Left kidney (tissue), 1 donor: ENCODE measurements at regions not wholly inside any gene's neighbourhood (a gene's known extent, or its start where the extent isn't known, plus 50 kb on each side); places are given as distances from the start of the nearest gene placed in this dataset.
"Not testable (repeated sequence)": the region's sequence is repeated elsewhere in the genome, so short reads cannot be mapped to it uniquely, and the experiment has no call there.

ENCODE experiments used
- DNase-seq: peaks from one replicate; pipeline ENCODE4 v3.0.0-alpha.2; 2013

DNA sequence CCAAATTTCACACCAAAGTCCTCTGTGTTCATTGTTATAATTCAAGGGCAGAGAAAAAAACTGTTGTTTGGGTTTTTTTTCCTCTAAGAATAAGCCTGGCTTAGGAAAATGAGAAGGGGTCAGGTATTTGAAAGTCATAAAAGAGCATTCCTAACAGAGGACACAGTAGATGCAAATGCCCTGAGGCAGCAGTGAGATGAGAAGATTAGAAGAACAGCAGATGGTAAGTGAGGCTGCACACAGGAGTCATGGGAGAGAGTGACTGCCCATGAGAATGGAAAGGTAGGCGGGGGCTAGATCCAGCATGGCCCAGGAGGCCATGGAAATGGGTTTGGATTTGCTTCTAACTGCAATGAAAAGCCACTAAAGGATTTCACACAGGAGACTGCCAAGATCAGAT, 107.5 kb upstream of the RBPJ start:
- no peak for DNase-seq

DNA sequence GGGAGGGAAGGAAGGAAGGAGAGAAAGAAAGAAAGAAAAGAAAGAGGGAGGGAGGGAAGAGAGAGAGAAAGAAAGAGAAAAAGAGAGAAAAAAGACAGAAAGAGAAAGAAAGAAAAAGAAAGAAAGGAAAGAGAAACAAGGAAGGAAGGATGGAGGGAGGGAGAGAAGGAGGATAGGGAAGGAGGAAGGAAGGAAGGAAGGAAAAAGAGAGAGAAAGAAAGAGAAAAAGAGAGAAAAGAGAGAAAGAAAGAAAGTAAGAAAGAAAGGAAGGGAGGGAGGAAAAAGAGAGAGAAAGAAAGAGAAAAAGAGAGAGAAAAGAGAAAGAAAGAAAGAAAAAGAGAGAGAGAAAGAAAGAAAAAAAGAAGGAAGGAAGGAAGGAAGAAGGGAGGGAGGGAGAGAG, 105.8 kb upstream of the RBPJ start:
- DNase-seq = no peak

DNA sequence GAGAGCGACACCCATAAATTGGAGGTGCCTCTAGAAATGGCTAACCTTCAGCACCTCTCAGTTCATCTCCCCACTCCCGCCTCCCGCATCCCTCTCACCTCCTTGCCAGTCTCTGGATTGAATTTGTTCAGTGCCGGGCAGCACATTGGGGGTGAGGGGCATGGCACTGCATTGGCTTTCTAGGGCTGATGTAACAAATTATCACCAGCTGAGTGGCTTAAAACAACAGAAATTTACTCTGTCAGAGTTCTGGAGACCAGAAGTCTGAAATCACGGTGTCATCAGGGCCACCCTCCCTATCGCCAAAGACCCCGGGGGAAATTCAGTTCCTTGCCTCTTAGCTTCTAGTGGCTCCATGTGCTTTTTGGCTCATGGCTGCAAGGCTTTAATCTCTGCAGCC, 105.1 kb upstream of the RBPJ start:
- DNase-seq = no peak

DNA sequence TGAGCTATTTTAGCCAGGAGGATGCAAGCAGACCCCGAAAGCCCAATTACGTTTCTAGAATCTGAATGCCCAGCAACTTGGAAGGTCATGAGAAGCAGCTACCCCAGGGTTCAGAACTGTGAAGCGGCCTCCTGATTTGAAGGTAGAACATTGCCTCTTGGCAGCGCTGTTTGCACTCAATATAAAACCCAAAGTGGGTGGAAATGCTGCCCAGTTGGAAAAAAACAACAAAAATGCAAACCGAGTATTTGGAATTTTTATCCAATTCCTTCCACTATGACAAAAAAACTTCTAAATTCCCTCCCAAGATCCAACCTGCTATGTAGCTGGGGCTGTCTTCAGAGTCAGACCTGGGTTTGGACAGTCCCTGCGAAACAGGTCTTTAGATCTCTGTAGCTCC, 103.3 kb upstream of the RBPJ start:
- no peak for DNase-seq

DNA sequence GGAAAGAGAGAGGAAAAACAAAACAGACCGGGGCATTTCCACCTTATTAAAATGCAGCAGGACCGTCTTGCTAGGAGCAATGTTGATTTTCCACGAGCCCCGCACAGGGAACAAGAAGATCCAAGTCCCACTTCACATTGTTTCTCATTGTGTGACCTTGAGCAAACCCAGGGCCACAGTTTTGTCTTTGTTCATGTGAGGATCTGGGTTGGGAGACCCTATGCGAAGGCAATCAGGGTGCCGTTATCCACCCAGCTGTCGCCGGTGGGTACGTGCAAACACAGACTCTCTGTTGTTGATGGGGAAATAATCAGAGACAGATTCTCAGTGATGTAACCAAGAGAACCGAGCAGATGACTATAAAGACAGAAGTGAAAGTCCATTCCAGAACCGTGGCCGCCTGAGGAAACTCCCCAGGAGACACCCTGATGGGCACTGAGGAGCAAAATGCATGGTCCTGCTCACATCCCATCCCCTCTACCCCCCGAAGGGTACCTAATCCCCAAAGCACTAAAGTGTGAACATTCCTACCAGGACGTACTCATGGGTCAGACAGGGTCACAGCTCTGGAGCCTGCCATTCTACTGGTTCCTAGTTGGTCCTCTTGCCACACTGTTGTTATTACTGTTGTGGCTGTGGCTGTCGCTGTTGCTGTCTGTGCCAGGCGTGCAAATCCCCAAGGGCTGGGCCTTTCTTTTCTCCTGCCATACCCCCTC, 102.7 kb upstream of the RBPJ start:
- no peak for DNase-seq

DNA sequence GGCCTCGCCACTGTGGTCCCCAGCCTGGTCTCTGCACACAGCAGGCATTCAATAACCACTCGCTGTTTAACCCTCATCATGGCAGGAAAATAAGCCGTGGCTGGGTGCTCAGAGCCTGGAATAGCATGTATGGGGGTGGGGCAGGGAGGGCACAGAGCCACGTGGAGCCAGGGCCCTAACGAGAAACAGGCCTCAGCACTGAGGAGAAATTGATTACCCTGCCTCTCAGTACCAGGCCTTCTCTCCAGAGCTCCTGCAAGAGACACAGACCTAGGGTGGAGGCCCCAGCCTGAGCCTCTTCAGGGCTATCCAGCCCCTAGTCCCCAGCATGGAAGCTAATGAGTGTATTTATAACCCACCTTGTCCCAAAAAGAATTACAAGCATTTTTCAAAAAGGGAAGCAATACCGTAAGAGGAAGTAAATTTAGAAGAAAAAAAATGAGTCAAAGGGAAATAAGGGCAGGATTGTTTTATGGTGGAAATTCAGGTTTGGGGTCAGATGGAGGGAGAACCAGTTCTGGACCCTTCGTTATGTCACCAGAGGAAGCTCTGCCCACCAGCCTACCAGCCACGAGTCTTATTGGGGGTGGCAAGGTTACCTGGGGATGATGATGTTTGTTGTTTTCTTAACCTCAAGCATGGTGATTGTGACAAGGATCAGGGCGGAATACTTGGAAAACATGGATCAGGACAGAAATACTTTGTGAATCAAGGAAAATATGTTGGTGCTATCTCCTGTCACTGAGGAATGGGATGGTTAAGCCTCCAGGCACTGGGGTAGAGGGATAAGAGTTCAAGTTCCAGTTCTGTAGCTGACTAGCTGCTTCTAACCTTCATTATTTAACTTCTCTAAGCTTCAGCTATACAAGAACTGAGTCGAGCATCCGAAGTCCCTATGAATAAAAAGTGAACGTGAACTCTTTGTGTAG, 101.9 kb upstream of the RBPJ start:
- no peak for DNase-seq

DNA sequence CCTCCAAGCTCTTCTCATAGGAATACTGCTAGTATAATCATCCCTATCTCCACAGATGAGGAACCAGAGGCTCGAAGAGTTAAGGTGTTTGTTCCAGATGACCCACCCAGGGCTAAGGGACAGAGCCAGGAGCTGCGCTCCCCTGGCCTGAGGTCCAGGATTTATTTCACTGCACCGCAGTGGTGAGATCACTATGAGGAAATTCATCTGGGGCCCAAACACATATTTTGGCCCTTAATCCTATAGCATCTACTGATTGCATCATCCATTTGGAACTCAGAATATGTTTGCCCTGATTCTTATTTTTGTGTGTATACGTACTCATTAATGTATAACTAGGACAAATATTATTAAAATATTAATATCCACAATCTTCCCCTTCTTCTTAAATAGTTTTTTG, 100.1 kb upstream of the RBPJ start:
- DNase-seq = no peak

DNA sequence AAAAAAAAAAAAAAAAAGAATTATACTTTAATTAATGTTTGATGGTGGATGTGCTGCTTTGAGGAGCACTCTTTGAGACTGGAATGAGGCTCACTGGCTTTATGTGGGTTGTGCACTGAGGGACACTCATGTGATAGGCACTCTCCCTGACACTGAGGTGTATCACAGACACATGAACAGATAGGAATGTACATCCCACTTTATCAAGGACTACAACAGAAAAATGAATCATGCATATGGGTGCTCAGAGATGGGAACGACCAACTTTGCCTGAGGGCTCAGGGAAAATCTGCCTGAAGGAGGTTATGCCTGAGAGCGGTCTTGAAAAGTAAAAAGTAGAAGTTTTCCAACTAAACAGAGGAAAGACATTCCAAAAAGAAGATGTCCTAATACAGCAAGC, 97.7 kb upstream of the RBPJ start:
- DNase-seq = no peak

DNA sequence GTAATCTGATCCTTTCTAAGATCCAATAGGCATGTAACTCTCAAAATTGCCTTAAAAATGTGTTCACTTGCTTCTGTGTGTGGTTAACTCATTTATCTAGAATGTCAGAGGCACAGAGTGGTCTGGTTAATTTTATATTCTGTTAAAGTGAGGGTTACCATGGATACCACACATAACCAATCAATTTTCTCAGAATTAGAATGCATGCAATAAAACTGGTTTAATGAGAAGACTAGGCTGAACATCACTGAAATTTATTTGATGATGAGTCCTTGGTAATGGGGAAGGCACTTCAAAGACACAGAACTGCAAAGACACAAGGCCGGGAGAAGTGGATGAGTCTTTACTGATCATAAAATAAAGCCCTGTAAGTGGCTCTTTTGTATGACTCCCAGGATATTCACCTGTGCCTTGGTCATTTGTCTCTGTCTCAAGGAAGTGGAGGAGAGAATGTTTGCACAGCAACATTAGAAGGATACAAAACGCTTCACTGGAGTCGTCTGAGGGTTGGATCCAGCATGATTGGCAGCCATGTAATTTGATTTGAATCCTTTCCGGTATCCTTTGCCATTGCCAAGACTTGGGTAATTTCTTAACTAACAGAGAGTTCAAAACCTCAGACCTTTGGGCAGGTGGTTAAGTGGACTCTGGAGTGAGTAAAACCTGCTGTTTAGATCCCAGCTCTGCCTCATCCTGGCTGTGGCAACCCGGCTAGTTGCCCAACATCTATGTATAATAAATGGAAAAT, 94.0 kb upstream of the RBPJ start:
- peak; percentile 79 for DNase-seq

DNA sequence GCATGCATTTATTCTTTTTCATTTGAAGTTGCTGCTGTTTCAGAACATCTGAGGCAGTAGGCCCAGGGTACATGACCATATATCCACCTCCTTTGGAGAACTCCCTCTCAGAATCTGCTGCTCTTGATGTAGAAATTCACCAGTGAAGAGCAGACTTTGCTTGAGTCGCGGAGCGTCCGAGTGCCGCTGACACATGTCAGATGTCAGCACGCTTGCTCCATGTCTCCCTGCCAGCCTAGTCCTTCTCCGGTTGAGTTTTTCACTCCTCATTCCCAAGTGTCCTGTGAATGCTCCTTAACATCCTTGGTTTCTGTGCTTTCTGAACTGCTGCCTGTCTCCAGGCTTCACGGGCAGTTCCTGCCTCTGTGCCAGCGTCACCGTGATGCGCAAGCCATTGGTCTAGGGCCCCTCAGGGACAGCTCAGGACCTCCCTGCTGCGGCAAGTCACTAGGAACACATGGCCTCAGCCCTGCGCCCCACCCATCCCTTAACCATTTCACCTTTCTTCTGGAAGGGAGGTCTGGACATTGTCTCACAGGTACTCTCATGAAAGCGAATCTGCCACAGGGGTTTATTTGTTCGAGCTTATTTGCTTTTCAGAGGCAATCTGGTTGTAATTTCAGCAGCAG, 93.1 kb upstream of the RBPJ start:
- DNase-seq = no peak

DNA sequence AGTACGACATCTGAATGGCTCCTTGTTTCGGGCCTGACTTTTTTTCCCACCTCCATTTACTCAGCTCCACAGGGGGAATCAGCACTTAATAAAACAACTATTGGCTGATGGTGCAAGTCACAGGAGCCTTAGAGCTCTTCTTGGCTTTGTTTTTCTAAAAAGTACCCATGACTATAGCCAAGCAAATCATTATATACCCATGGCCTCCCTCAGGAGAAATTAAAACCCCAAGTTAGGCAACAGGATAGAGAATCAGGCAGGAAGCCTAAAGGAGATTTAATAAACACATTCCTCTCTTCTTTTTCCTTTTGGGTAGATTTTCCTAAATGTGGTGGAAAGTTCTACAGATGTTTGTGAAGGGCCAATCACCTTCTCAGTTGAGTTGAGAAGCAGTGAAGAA, 91.9 kb upstream of the RBPJ start:
- DNase-seq = no peak

DNA sequence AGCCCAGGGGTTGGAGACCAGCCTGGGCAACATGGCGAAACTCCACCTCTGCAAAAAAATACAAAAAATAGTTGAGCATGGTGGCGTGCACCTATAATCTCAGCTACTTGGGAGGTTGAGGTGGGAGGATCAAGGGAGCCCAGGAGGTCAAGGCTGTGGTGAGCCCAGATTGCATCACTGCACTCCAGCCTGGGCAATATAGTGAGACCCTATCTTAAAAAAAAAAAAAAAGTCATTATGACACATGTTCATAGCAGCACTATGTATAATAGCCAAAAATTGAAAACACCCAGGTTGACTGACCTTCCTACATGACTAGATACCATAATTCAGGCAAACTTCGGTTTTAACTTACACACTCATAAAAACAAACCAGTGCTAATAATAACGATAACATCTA, 90.8 kb upstream of the RBPJ start:
- DNase-seq = no peak

DNA sequence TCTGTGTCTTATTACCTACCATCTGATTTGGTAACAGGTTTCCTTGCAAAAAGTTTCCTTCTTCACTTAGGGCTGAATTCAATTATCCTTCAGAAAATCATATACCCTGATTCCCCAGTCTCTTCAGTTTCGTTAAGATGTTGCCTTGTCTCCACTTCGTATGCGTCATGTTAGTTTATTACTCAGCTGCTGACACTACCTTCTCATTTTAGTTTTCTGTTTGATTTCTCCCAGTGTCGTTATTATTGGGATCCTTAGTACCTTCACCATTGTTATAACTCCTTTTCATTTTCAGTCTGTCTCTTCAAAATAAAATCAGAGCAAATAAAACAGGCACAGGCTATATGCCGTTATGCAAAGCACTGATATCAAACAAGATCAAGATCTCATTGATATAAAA, 87.5 kb upstream of the RBPJ start:
- DNase-seq = no peak

DNA sequence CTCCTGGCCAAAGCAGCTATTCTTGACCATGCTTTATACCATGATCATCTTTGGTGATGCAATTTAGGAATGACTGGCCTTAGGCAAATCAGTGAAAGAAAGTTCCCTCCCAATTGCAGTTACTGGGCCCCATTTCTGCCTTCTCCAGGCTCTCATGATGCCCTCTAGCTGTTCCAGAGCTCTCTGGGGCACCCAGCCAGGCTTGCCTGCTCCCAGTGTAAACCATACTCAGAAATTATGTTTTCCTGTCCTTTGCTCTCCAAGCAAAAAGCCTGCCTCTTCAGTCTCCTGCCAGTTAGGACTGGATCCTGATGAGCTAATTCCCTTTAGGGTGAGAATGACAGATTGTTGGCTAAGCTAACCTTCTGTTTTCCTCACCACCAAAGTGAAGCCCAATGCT, 85.3 kb upstream of the RBPJ start:
- DNase-seq = no peak

DNA sequence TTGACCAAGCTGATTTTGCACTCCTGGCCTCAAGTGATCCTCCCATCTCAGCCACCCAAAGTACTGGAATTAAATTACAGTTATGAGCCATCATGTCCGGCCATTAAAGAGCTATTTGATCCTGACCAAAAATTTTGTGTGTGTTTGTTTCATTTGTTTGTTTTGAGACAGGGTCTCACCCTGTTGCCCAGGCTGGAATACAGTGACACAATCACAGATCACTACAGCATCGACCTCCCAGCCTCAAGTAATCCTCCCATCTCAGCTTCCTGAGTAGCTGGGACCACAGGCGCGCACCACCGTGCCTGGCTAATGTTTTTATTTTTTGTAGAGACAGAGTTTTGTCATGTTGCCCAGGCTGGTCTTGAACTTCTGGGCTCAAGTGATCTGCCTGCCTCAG, 82.9 kb upstream of the RBPJ start:
- no peak for DNase-seq

DNA sequence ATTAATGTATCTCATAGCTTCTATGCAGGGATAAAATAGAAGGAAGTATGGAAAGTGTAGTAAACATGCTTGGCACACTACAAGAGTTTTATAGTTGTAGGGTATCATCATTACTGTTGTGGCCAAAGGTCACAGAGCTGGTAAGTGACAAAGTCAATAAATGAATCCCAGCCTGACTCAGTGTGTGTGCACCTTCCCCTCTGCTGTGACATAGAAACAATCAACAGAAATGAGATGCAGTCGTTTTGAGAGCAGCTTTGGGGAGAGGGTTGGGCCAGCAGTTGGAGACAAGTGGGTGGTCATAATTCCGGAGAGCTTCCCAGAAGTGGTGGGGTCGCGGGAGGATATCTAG, 82.4 kb upstream of the RBPJ start:
- no peak for DNase-seq

DNA sequence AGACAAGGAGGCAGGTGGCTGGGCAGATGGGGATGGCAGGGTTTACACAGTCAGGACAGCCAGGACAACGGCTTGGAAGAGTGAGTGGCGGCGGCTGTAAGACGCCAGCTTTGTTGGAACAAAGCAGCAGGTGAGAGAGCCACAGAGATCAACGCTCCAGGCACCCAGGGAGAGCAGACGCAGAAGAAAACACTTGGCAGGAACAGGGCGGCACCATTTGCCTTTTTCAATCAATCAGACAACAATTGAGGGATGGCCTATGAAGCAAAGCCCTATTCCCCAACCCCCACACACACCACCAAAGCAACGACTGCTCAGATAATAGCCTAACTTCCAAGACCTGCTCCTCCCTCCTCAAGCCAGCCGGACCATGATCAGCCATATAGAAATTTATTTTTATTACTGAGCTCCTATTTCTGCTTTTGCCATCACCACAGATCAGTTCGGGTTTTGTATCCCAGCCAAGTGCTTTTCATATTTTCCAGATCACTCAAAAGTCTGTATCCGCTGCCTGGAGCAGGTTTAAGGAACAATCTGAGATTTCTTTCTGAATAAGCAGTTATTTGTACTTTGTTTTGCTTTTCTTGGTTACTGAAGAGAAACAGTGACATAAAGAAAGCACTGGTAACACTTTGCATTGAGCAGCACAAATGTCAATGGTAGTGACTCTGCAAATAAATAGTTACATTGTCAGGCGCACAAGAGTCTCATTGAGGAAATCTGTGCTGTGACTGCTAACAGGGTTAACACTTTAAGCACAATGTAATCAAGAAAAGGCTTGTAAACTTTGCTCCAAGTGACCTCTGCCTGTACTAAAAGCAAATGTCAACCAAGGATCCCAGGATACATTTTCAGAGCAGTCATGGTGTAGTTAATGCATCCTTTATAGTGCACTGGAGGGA, 81.8 kb upstream of the RBPJ start:
- no peak for DNase-seq

DNA sequence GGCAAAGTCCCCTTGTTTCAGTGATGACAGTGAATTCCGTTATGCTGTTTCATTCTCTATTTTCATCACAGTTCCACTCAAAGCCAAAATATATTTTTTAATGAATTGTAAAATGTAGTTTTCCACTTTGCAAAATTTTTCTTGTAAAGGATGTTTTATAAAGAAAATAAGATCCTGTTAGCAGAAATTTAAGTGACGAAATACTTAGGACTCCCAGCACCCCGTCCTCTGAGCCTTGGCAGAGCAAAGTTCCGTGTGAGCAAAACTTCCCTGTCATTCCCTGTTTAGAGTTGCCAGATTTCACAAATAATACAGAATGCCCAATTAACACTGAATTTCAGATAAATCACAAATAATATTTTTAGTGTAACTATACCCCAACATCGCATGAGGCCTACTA, 81.0 kb upstream of the RBPJ start:
- DNase-seq = no peak

DNA sequence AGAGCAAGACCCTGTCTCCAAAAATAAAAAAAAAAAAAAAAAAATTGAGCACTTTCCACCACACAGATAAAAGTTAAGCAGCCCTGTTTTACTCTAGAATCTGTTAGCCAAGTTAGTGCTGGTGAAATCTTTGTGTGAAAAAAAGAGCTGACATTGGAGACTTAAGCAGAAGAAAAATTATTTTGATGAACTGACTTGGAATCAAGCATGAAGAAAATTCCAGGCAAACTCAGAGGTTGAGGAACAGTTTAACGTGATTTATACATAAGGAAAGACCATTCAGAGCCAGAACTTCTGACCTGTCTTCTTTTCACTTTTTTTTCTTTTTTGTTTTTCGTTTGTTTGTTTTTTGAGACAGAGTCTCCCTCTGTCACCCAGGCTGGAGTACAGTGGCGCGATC, 79.6 kb upstream of the RBPJ start:
- DNase-seq = no peak

DNA sequence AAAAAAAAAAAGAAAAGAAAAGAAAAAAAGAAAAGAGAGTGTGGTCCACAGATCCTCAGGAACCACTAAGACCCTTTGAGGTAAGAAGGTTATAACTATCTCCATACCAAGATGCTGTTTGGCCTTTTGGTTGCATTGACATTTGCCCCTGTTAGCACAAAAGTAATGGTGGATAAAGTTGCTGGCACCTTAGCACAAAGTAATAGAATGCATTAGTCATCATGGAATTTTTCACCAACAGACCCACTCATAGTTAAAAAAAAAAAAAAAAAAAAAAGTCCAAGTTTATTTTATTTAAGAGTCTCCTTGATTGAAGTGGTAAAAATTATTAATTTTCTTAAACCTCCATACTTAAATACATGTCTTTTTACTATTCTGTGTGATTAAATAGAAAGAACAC, 78.4 kb upstream of the RBPJ start:
- no peak for DNase-seq

DNA sequence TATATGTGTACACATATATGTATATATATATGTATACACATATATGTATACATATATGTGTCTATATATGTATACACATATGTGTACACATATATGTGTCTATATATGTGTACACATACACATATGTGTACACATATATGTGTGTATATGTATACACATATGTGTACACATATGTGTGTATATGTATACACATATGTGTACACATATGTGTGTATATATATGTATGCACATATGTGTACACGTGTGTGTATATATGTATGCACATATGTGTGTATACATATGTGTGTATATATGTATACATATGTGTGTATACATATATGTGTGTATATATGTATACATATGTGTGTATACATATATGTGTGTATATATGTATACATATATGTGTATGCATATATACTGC, 76.7 kb upstream of the RBPJ start:
- DNase-seq = not testable (repeated sequence)

DNA sequence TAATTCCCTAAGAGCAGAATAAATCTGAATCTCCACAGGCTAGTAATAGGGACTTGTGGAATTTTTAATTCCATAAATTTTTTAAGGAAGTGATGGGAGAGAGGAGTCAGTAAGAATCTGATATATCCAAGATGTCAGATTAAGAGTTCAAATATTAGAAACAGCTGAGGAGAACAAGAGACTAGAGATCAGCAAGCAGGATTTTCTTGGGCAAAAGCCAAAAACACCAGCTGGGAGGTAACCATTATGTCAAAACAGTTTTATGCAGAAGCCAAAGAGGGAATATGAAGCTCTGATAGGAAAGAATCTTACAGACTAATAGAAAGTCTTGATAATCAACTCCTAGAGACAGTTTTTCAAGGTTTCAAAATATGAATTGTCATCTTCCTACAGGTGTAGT, 72.2 kb upstream of the RBPJ start:
- DNase-seq = peak; percentile 59
